ENCODE measurements at regions not wholly inside any gene's neighbourhood (a gene's known extent, or its start where the extent isn't known, plus 50 kb on each side); places are given as distances from the start of the nearest gene placed in this dataset.

DNA sequence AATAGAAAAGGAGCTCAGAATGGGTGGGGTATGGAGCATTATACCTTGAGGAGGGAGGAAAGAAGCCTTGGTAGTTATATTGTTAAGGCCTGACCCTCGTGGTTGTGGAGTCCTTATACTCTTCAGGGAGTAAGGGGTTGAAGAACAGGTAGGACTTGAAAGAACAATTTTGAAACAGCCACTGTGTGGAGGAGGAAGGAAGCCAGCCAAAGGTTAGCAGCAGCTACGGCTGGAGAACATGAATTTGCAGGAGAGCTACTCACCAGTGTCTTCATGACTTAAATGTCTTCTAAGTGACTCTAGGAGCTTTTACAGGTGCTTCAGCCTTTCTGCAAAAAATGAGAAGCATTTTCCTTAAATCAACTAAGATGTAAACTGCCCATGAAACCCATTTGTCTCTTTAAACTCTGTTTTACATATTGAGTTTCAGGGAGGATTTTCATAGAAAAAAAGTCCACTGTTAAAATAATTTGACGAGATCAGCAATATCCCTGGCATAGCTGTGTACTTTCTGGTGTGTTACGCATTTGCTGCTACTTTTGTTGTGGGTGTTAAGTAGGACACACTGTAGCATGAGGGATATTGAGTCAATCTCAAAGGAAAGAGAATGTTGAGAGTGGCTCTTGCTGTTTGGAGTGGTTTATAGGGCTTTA lies 110.6 kb upstream of the ELL2 start:
- POLR2A ChIA-PET = interaction anchor here (0.6 kb wide), 2 partner anchors 24 to 630 kb away, joined by 3 to 5 read pairs; no protein-coding TSS in a partner anchor
- no TSS peak for BruUV-seq (replicated peaks)

DNA sequence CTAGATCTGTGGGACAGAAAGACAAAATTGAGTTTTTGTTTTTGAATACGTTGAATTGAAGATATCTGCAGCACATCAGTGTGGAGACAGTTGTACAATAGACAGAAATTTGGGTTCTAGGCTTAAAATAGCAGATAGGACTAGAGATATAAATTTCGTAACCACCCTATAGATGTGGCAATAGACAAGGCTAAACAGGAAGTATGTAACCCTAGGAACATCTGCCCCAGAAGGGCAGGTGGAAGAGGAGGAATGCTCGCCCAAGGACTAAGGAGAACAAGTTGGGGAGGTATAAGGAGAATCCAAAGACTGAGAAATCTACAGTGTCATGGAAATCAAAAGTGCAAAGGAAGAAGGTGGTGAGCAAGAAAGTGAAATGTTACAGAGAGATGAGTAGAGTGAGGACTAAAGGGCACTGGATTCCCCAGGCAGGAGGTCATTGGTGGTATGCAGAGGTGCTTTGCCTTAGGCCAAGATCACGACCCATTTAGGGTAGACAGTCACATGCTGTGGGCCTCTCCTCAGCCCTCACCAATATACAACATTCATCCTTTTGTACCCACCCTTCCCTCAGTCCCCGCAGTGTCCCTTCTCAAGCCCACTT lies 109.1 kb upstream of the ELL2 start:
- intact Hi-C loops (cut with micrococcal nuclease; ENCODE audit: unreplicated experiment) = no loop called here
- Histone ChIP-seq H3K4me1 (ENCODE audit: control insufficient read depth, insufficient read depth, low read length) (peaks cover 17% of the 10 kb centered on the region), H3K27me3 (ENCODE audit: control insufficient read depth, insufficient read depth, low read length) (no peaks in the 10 kb centered on the region), H3K4me3 (ENCODE audit: low read depth in 2 of 2, low read length in 2 of 2) (no peak overlapping the region), H3K9me3 (ENCODE audit: control insufficient read depth, insufficient read depth, low read depth, low read length) (no peaks in the 10 kb centered on the region), H3K27ac (ENCODE audit: low read length) (peak overlapping the region; percentile 31; the same call in 1 of the 2 replicates), H3K36me3 (ENCODE audit: control insufficient read depth, insufficient read depth, low read length) (no peaks in the 10 kb centered on the region)
- no peak for DNase-seq (ENCODE audit: low read depth, low spot score)
- no peak for ATAC-seq
- in situ Hi-C loops (cut with HindIII; ENCODE audit: low pct_unique_long_range_greater_than_20kb, low sequenced_read_pairs) = no loop called here
- ChIA-PET CTCF (no interaction called here), POLR2A (no interaction called here)
- no TSS peak for BruUV-seq (replicated peaks)
- no peak for TF ChIP-seq TCF7L2 (IDR thresholded peaks at IDR 0.05; ENCODE audit: low read depth, low read length)
- no peak for TF ChIP-seq POLR2AphosphoS5 (IDR thresholded peaks at IDR 0.05; ENCODE audit: low read depth, low read length)
- TF ChIP-seq SIN3A (IDR thresholded peaks at IDR 0.05; ENCODE audit: borderline replicate concordance, insufficient read depth, low read depth, low read length) = no peak
- TF ChIP-seq, protein P1, sequence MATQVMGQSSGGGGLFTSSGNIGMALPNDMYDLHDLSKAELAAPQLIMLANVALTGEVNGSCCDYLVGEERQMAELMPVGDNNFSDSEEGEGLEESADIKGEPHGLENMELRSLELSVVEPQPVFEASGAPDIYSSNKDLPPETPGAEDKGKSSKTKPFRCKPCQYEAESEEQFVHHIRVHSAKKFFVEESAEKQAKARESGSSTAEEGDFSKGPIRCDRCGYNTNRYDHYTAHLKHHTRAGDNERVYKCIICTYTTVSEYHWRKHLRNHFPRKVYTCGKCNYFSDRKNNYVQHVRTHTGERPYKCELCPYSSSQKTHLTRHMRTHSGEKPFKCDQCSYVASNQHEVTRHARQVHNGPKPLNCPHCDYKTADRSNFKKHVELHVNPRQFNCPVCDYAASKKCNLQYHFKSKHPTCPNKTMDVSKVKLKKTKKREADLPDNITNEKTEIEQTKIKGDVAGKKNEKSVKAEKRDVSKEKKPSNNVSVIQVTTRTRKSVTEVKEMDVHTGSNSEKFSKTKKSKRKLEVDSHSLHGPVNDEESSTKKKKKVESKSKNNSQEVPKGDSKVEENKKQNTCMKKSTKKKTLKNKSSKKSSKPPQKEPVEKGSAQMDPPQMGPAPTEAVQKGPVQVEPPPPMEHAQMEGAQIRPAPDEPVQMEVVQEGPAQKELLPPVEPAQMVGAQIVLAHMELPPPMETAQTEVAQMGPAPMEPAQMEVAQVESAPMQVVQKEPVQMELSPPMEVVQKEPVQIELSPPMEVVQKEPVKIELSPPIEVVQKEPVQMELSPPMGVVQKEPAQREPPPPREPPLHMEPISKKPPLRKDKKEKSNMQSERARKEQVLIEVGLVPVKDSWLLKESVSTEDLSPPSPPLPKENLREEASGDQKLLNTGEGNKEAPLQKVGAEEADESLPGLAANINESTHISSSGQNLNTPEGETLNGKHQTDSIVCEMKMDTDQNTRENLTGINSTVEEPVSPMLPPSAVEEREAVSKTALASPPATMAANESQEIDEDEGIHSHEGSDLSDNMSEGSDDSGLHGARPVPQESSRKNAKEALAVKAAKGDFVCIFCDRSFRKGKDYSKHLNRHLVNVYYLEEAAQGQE (IDR thresholded peaks at IDR 0.05; ENCODE audit: insufficient read depth in 1 of 2, low read depth in 2 of 2, low read length in 1 of 2) = no peak
- TF ChIP-seq, protein P2, sequence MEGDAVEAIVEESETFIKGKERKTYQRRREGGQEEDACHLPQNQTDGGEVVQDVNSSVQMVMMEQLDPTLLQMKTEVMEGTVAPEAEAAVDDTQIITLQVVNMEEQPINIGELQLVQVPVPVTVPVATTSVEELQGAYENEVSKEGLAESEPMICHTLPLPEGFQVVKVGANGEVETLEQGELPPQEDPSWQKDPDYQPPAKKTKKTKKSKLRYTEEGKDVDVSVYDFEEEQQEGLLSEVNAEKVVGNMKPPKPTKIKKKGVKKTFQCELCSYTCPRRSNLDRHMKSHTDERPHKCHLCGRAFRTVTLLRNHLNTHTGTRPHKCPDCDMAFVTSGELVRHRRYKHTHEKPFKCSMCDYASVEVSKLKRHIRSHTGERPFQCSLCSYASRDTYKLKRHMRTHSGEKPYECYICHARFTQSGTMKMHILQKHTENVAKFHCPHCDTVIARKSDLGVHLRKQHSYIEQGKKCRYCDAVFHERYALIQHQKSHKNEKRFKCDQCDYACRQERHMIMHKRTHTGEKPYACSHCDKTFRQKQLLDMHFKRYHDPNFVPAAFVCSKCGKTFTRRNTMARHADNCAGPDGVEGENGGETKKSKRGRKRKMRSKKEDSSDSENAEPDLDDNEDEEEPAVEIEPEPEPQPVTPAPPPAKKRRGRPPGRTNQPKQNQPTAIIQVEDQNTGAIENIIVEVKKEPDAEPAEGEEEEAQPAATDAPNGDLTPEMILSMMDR (IDR thresholded peaks at IDR 0.05) = no peak

More for the DNA sequence above, 110.6 kb upstream of the ELL2 start:
- TF ChIP-seq SIN3A (IDR thresholded peaks at IDR 0.05; ENCODE audit: borderline replicate concordance, insufficient read depth, low read depth, low read length) = no peak
- TF ChIP-seq, protein P2 (IDR thresholded peaks at IDR 0.05) = no peak
- TF ChIP-seq TCF7L2 (IDR thresholded peaks at IDR 0.05; ENCODE audit: low read depth, low read length) = no peak
- TF ChIP-seq, protein P1 (IDR thresholded peaks at IDR 0.05; ENCODE audit: insufficient read depth in 1 of 2, low read depth in 2 of 2, low read length in 1 of 2) = no peak
- TF ChIP-seq POLR2AphosphoS5 (IDR thresholded peaks at IDR 0.05; ENCODE audit: low read depth, low read length) = no peak
- Histone ChIP-seq H3K27ac (ENCODE audit: low read length) (peak overlapping the region; percentile 56; the same call in 1 of the 2 replicates), H3K4me1 (ENCODE audit: control insufficient read depth, insufficient read depth, low read length) (peaks cover 10% of the 10 kb centered on the region), H3K36me3 (ENCODE audit: control insufficient read depth, insufficient read depth, low read length) (no peaks in the 10 kb centered on the region), H3K9me3 (ENCODE audit: control insufficient read depth, insufficient read depth, low read depth, low read length) (no peaks in the 10 kb centered on the region), H3K4me3 (ENCODE audit: low read depth in 2 of 2, low read length in 2 of 2) (no peak overlapping the region), H3K27me3 (ENCODE audit: control insufficient read depth, insufficient read depth, low read length) (no peaks in the 10 kb centered on the region)
- ATAC-seq = no peak
- DNase-seq (ENCODE audit: low read depth, low spot score) = no peak
- intact Hi-C loops (cut with micrococcal nuclease; ENCODE audit: unreplicated experiment) = no loop called here
- CTCF ChIA-PET = no interaction called here
- in situ Hi-C loops (cut with HindIII; ENCODE audit: low pct_unique_long_range_greater_than_20kb, low sequenced_read_pairs) = no loop called here
